ENCODE measurements at regions not wholly inside any gene's neighbourhood (a gene's known extent, or its start where the extent isn't known, plus 50 kb on each side); places are given as distances from the start of the nearest gene placed in this dataset.

GRCh38 chr18:61167902-61168301 lies 165.3 kb upstream of the CDH20 start:
- H3K36me3 Mint-ChIP-seq (ENCODE audit: low read depth, unreplicated experiment), result no peaks in the 10 kb centered on the region
- Histone ChIP-seq H3K9me3 (ENCODE audit: insufficient read depth, low read depth, low read length) (no peaks in the 10 kb centered on the region), H3K4me3 (ENCODE audit: insufficient read depth, low read depth, low read length) (no peak overlapping the region), H3K27ac (ENCODE audit: low read depth, low read length) (no peak overlapping the region), H3K79me2 (ENCODE audit: insufficient read depth, low read length) (no peaks in the 10 kb centered on the region), H4K20me1 (ENCODE audit: insufficient read depth, low read length) (no peaks in the 10 kb centered on the region), H3K4me1 (ENCODE audit: insufficient read depth, low read length) (no peaks in the 10 kb centered on the region), H2AFZ (ENCODE audit: low read depth, low read length) (no peak overlapping the region), H3K4me2 (ENCODE audit: low read length) (no peak overlapping the region), H3K9ac (ENCODE audit: low read length) (no peak overlapping the region), H3K27me3 (ENCODE audit: insufficient read depth, low read length) (no peaks in the 10 kb centered on the region), H3K36me3 (ENCODE audit: insufficient read depth, low read length) (no peaks in the 10 kb centered on the region)
- no peak overlapping the region for H3K4me3 Mint-ChIP-seq (ENCODE audit: unreplicated experiment)
- DNase-seq (ENCODE audit: low read depth) (no peak), FAIRE-seq (no peak)
- no peak overlapping the region for H3K27ac Mint-ChIP-seq (ENCODE audit: unreplicated experiment)
- H3K9me3 Mint-ChIP-seq (ENCODE audit: unreplicated experiment), result no peaks in the 10 kb centered on the region
- no peaks in the 10 kb centered on the region for H3K4me1 Mint-ChIP-seq (ENCODE audit: low read depth, unreplicated experiment)
- peaks cover 2% of the 10 kb centered on the region for H3K27me3 Mint-ChIP-seq (ENCODE audit: low read depth, unreplicated experiment)
- TF ChIP-seq EZH2 (IDR thresholded peaks at IDR 0.05; ENCODE audit: insufficient read depth, low read length), result no peak
- TF ChIP-seq CTCF (IDR thresholded peaks at IDR 0.05; ENCODE audit: insufficient read depth, low read depth, low read length), result no peak

- TF ChIP-seq EZH2 (IDR thresholded peaks at IDR 0.05; ENCODE audit: insufficient read depth, low read length), result no peak
- no peak for TF ChIP-seq CTCF (IDR thresholded peaks at IDR 0.05; ENCODE audit: insufficient read depth, low read depth, low read length)
- H4K20me1 ChIP-seq (ENCODE audit: insufficient read depth, low read length), result no peaks in the 10 kb centered on the region
- Mint-ChIP-seq H3K27me3 (ENCODE audit: low read depth, unreplicated experiment) (no peaks in the 10 kb centered on the region), H3K27ac (ENCODE audit: unreplicated experiment) (no peak overlapping the region), H3K4me3 (ENCODE audit: unreplicated experiment) (no peak overlapping the region), H3K36me3 (ENCODE audit: low read depth, unreplicated experiment) (no peaks in the 10 kb centered on the region), H3K9me3 (ENCODE audit: unreplicated experiment) (no peaks in the 10 kb centered on the region), H3K4me1 (ENCODE audit: low read depth, unreplicated experiment) (no peaks in the 10 kb centered on the region)
- H2AFZ ChIP-seq (ENCODE audit: low read depth, low read length), result no peak overlapping the region
- H3K27ac ChIP-seq (ENCODE audit: low read depth, low read length), result no peak overlapping the region
- H3K36me3 ChIP-seq (ENCODE audit: insufficient read depth, low read length), result no peaks in the 10 kb centered on the region
- no peaks in the 10 kb centered on the region for H3K79me2 ChIP-seq (ENCODE audit: insufficient read depth, low read length)
- H3K4me2 ChIP-seq (ENCODE audit: low read length), result no peak overlapping the region
- DNase-seq (ENCODE audit: low read depth), result no peak
- FAIRE-seq, result no peak
- H3K9ac ChIP-seq (ENCODE audit: low read length), result no peak overlapping the region
- H3K27me3 ChIP-seq (ENCODE audit: insufficient read depth, low read length), result no peaks in the 10 kb centered on the region
- no peak overlapping the region for H3K4me3 ChIP-seq (ENCODE audit: insufficient read depth, low read depth, low read length)
- H3K9me3 ChIP-seq (ENCODE audit: insufficient read depth, low read depth, low read length), result no peaks in the 10 kb centered on the region
- no peaks in the 10 kb centered on the region for H3K4me1 ChIP-seq (ENCODE audit: insufficient read depth, low read length)
Measured at GRCh38 chr18:61169386-61169785, 163.8 kb upstream of the CDH20 start.

GRCh38 chr18:61172624-61173023 lies 160.6 kb upstream of the CDH20 start:
- no peak for TF ChIP-seq CTCF (IDR thresholded peaks at IDR 0.05; ENCODE audit: insufficient read depth, low read depth, low read length)
- no peak for TF ChIP-seq EZH2 (IDR thresholded peaks at IDR 0.05; ENCODE audit: insufficient read depth, low read length)
- Histone ChIP-seq H3K27ac (ENCODE audit: low read depth, low read length) (no peak overlapping the region), H2AFZ (ENCODE audit: low read depth, low read length) (no peak overlapping the region), H3K4me2 (ENCODE audit: low read length) (no peak overlapping the region), H3K4me1 (ENCODE audit: insufficient read depth, low read length) (no peaks in the 10 kb centered on the region), H4K20me1 (ENCODE audit: insufficient read depth, low read length) (no peaks in the 10 kb centered on the region), H3K36me3 (ENCODE audit: insufficient read depth, low read length) (no peaks in the 10 kb centered on the region), H3K27me3 (ENCODE audit: insufficient read depth, low read length) (no peaks in the 10 kb centered on the region), H3K79me2 (ENCODE audit: insufficient read depth, low read length) (no peaks in the 10 kb centered on the region), H3K4me3 (ENCODE audit: insufficient read depth, low read depth, low read length) (no peak overlapping the region), H3K9me3 (ENCODE audit: insufficient read depth, low read depth, low read length) (no peaks in the 10 kb centered on the region), H3K9ac (ENCODE audit: low read length) (no peak overlapping the region)
- Mint-ChIP-seq H3K9me3 (ENCODE audit: unreplicated experiment) (no peaks in the 10 kb centered on the region), H3K36me3 (ENCODE audit: low read depth, unreplicated experiment) (no peaks in the 10 kb centered on the region), H3K4me1 (ENCODE audit: low read depth, unreplicated experiment) (no peaks in the 10 kb centered on the region), H3K27me3 (ENCODE audit: low read depth, unreplicated experiment) (no peaks in the 10 kb centered on the region), H3K27ac (ENCODE audit: unreplicated experiment) (no peak overlapping the region), H3K4me3 (ENCODE audit: unreplicated experiment) (no peak overlapping the region)
- no peak for DNase-seq (ENCODE audit: low read depth)
- FAIRE-seq, result no peak

Data from astrocyte (in vitro differentiated cells and primary cell).